SK-N-SH treated with all-trans-retinoic acid at 6 μM for 48 hours (cell line): ENCODE measurements at regions not wholly inside any gene's neighbourhood (a gene's known extent, or its start where the extent isn't known, plus 50 kb on each side); places are given as distances from the start of the nearest gene placed in this dataset.

Experiments
- ATAC-seq: fragments of 200-7000 bp; cut with Tn5 transposase; 3 replicates; pipeline ENCODE4 v1.9.1; 2020; ENCODE audit warnings: mild to moderate bottlenecking, moderate library complexity
- ARNTL ChIP-seq: fragments of 450-650 bp; formaldehyde crosslinking; IDR thresholded peaks from 2 replicates; pipeline ENCODE4 v1.5.0; 2020; ENCODE audit warnings: low read depth, mild to moderate bottlenecking, moderate library complexity, borderline replicate concordance
- BACH2 ChIP-seq: fragments of 250-450 bp; sonication (Bioruptor Pico); IDR thresholded peaks from 2 replicates; pipeline ENCODE4 v1.9.0; 2021; ENCODE audit warnings: mild to moderate bottlenecking, borderline replicate concordance
- CSDC2 ChIP-seq: fragments of 250-450 bp; sonication (Bioruptor Pico); IDR thresholded peaks from 2 replicates; pipeline ENCODE4 v1.5.0; 2020; ENCODE audit warnings: mild to moderate bottlenecking, moderate library complexity
- ESRRG ChIP-seq: fragments of 250-450 bp; sonication (Bioruptor Pico); IDR thresholded peaks from 2 replicates; pipeline ENCODE4 v1.6.1; 2021; ENCODE audit warnings: mild to moderate bottlenecking
- ISL1 ChIP-seq: fragments of 250-450 bp; sonication (Bioruptor Pico); IDR thresholded peaks from 2 replicates; pipeline ENCODE4 v2.1.2; 2022; ENCODE audit warnings: mild to moderate bottlenecking, moderate library complexity
- PPARA ChIP-seq: fragments of 250-450 bp; sonication (Bioruptor Pico); IDR thresholded peaks from 2 replicates; pipeline ENCODE4 v1.5.0; 2020; ENCODE audit warnings: mild to moderate bottlenecking, borderline replicate concordance
- RARB ChIP-seq: fragments of 250-450 bp; sonication (Bioruptor Pico); IDR thresholded peaks from 2 replicates; pipeline ENCODE4 v1.8.0; 2021; ENCODE audit warnings: mild to moderate bottlenecking, moderate library complexity
- SNAI2 ChIP-seq: fragments of 250-450 bp; sonication (Bioruptor Pico); IDR thresholded peaks from 2 replicates; pipeline ENCODE4 v1.5.0; 2020; ENCODE audit warnings: mild to moderate bottlenecking, moderate library complexity
- TOX ChIP-seq: fragments of 250-450 bp; sonication (Bioruptor Pico); IDR thresholded peaks from 2 replicates; pipeline ENCODE4 v1.8.0; 2021; ENCODE audit warnings: mild to moderate bottlenecking, moderate library complexity, borderline replicate concordance
- ZC3H10 ChIP-seq: fragments of 250-450 bp; sonication (Bioruptor Pico); IDR thresholded peaks from 2 replicates; pipeline ENCODE4 v1.5.1; 2021; ENCODE audit warnings: mild to moderate bottlenecking, moderate library complexity
- ZFP3 ChIP-seq: fragments of 250-450 bp; sonication (Bioruptor Pico); IDR thresholded peaks from 2 replicates; pipeline ENCODE4 v1.5.0; 2020; ENCODE audit warnings: mild to moderate bottlenecking, moderate library complexity
- ZNF565 ChIP-seq: fragments of 450-650 bp; formaldehyde crosslinking; conservative IDR thresholded peaks from 2 replicates; pipeline ENCODE4 v1.5.0; 2020; ENCODE audit warnings: low read depth, mild to moderate bottlenecking, moderate library complexity
- ZNF70 ChIP-seq: fragments of 450-650 bp; formaldehyde crosslinking; IDR thresholded peaks from 2 replicates; pipeline ENCODE4 v1.5.0; 2020; ENCODE audit warnings: mild to moderate bottlenecking, moderate library complexity
- ZNF8 ChIP-seq: fragments of 450-650 bp; formaldehyde crosslinking; IDR thresholded peaks from 2 replicates; pipeline ENCODE4 v1.5.0; 2020; ENCODE audit warnings: mild to moderate bottlenecking, moderate library complexity
- TF ChIP-seq, protein P1 (sequence below): fragments of 250-450 bp; sonication (Bioruptor Pico); IDR thresholded peaks from 2 replicates; pipeline ENCODE4 v1.5.1; 2020; ENCODE audit warnings: low read depth, mild to moderate bottlenecking, moderate library complexity
- TF ChIP-seq, protein P2 (sequence below): fragments of 250-450 bp; sonication (Bioruptor Pico); IDR thresholded peaks from 2 replicates; pipeline ENCODE4 v1.8.0; 2021; ENCODE audit warnings: low read depth, mild to moderate bottlenecking, moderate library complexity, borderline replicate concordance
- TF ChIP-seq, protein P3 (sequence below): fragments of 250-450 bp; sonication (Bioruptor Pico); IDR thresholded peaks from 2 replicates; pipeline ENCODE4 v1.5.1; 2021; ENCODE audit warnings: mild to moderate bottlenecking, moderate library complexity
- TF ChIP-seq, protein P4 (sequence below): fragments of 250-450 bp; sonication (Bioruptor Pico); IDR thresholded peaks from 2 replicates; pipeline ENCODE4 v1.5.0; 2020; ENCODE audit warnings: mild to moderate bottlenecking, moderate library complexity
- TF ChIP-seq, protein P5 (sequence below): fragments of 250-450 bp; sonication (Bioruptor Pico); IDR thresholded peaks from 2 replicates; pipeline ENCODE4 v1.8.0; 2020; ENCODE audit warnings: mild to moderate bottlenecking, moderate library complexity, borderline replicate concordance

DNA sequence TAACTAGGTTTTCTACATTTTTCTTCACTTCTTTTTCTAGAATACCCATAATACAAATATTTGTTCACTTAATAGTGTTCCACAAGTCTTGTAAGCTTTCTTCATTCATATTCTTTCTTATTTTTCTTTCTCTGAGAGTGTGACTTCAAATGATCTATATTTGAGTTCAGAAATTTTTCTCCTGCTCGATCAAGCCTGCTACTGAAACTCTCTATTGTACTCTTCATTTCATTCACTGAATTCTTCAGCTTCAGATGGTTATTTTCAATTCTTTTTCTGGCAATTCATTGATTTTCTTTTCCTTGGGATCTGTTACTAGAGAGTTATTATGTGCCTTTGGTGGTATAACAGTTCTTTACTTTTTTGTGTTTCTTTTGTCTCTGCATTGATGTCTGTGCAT is 82.5 kb upstream of the CAMK1G start:
- ATAC-seq = no peak
- TF ChIP-seq, protein P1, sequence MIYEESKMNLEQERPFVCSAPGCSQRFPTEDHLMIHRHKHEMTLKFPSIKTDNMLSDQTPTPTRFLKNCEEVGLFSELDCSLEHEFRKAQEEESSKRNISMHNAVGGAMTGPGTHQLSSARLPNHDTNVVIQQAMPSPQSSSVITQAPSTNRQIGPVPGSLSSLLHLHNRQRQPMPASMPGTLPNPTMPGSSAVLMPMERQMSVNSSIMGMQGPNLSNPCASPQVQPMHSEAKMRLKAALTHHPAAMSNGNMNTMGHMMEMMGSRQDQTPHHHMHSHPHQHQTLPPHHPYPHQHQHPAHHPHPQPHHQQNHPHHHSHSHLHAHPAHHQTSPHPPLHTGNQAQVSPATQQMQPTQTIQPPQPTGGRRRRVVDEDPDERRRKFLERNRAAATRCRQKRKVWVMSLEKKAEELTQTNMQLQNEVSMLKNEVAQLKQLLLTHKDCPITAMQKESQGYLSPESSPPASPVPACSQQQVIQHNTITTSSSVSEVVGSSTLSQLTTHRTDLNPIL = no peak
- TF ChIP-seq ARNTL (CRISPR knock-in tag) = no peak
- TF ChIP-seq, all 23 proteins: peak for 0

DNA sequence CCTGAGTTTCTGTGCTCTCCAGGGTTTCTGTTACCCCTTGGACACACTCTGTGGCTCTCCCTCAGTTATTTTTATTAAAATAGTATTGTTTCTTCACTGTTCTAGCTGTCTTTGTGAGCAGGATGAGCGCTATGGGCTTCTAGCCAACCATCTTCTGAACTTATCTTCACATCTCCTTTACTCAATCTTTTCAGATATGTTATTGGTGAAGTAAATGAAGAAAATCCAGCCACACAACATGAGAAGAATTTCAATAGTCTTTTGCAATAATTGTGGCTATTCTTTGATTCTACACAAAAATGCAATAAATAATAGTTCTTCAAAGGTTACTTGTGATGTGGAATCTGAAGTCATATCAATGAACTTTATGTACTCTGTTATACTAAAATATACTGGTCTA is 80.3 kb upstream of the CAMK1G start:
- ATAC-seq = no peak
- TF ChIP-seq RARB (CRISPR knock-in tag) = no peak
- TF ChIP-seq, protein P2, sequence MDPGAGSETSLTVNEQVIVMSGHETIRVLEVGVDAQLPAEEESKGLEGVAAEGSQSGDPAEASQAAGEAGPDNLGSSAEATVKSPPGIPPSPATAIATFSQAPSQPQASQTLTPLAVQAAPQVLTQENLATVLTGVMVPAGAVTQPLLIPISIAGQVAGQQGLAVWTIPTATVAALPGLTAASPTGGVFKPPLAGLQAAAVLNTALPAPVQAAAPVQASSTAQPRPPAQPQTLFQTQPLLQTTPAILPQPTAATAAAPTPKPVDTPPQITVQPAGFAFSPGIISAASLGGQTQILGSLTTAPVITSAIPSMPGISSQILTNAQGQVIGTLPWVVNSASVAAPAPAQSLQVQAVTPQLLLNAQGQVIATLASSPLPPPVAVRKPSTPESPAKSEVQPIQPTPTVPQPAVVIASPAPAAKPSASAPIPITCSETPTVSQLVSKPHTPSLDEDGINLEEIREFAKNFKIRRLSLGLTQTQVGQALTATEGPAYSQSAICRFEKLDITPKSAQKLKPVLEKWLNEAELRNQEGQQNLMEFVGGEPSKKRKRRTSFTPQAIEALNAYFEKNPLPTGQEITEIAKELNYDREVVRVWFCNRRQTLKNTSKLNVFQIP (CRISPR knock-in tag) = no peak
- no peak for TF ChIP-seq CSDC2 (CRISPR knock-in tag)
- no peak for TF ChIP-seq ARNTL (CRISPR knock-in tag)
- TF ChIP-seq ZNF8 (CRISPR knock-in tag) = no peak
- no peak for TF ChIP-seq ZC3H10 (CRISPR knock-in tag)
- TF ChIP-seq BACH2 (CRISPR knock-in tag) = no peak
- no peak for TF ChIP-seq ESRRG (CRISPR knock-in tag)
- no peak for TF ChIP-seq ZNF70
- no peak for TF ChIP-seq PPARA
- TF ChIP-seq SNAI2 = no peak
- TF ChIP-seq TOX (CRISPR knock-in tag) = no peak
- TF ChIP-seq ISL1 = no peak

DNA sequence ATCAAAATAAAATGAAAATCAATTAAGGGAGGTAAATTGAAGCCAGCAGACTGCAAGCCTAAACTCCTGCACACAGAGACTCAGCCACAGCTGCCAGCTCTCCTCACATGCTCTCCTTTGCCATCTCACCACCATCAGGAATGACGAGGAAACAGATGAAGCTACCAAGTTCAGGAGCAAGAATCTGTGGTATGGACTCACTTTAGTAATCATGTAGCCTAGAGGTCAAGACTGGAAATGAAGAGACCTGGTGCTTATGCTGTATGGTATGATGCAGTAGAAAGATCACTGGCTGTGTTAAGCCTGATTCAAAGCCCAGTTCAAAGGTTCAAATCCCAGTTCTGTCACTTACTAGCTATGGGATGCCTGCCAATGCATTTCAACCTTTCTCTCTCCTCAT is 78.9 kb upstream of the CAMK1G start:
- TF ChIP-seq ESRRG (CRISPR knock-in tag) (no peak), ZNF8 (CRISPR knock-in tag) (no peak), ZC3H10 (CRISPR knock-in tag) (no peak), ZFP3 (CRISPR knock-in tag) (no peak), ISL1 (no peak), ZNF565 (CRISPR knock-in tag) (no peak), RARB (CRISPR knock-in tag) (no peak), TOX (CRISPR knock-in tag) (no peak), CSDC2 (CRISPR knock-in tag) (no peak)
- TF ChIP-seq, protein P3, sequence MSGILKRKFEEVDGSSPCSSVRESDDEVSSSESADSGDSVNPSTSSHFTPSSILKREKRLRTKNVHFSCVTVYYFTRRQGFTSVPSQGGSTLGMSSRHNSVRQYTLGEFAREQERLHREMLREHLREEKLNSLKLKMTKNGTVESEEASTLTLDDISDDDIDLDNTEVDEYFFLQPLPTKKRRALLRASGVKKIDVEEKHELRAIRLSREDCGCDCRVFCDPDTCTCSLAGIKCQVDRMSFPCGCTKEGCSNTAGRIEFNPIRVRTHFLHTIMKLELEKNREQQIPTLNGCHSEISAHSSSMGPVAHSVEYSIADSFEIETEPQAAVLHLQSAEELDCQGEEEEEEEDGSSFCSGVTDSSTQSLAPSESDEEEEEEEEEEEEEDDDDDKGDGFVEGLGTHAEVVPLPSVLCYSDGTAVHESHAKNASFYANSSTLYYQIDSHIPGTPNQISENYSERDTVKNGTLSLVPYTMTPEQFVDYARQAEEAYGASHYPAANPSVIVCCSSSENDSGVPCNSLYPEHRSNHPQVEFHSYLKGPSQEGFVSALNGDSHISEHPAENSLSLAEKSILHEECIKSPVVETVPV (CRISPR knock-in tag) = no peak
- TF ChIP-seq, protein P4, sequence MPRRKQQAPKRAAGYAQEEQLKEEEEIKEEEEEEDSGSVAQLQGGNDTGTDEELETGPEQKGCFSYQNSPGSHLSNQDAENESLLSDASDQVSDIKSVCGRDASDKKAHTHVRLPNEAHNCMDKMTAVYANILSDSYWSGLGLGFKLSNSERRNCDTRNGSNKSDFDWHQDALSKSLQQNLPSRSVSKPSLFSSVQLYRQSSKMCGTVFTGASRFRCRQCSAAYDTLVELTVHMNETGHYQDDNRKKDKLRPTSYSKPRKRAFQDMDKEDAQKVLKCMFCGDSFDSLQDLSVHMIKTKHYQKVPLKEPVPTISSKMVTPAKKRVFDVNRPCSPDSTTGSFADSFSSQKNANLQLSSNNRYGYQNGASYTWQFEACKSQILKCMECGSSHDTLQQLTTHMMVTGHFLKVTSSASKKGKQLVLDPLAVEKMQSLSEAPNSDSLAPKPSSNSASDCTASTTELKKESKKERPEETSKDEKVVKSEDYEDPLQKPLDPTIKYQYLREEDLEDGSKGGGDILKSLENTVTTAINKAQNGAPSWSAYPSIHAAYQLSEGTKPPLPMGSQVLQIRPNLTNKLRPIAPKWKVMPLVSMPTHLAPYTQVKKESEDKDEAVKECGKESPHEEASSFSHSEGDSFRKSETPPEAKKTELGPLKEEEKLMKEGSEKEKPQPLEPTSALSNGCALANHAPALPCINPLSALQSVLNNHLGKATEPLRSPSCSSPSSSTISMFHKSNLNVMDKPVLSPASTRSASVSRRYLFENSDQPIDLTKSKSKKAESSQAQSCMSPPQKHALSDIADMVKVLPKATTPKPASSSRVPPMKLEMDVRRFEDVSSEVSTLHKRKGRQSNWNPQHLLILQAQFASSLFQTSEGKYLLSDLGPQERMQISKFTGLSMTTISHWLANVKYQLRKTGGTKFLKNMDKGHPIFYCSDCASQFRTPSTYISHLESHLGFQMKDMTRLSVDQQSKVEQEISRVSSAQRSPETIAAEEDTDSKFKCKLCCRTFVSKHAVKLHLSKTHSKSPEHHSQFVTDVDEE (CRISPR knock-in tag) = no peak
- TF ChIP-seq, all 23 proteins: peak for 0
- ATAC-seq = no peak

DNA sequence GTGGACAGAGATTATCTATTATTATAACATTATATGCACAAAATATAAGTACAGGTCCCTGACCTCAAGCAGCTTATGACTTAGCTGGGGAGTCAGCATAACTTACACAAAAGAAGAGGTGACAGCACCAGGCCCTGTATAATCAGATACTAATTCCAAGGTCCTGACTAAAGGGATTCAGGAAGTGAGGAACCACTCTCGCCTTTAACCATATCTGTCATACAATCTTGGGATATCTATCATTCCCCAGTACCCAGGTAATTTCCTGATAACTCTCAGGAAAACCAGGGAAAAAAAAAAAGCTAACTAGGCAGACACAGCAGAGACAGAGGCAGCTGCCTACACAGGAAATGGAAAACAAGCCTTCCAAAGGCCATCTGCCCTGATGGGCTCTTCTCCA is 78.5 kb upstream of the CAMK1G start:
- ATAC-seq = peak; percentile 71
- TF ChIP-seq ZNF8 (CRISPR knock-in tag) (no peak), PPARA (no peak), RARB (CRISPR knock-in tag) (no peak), BACH2 (CRISPR knock-in tag) (no peak), CSDC2 (CRISPR knock-in tag) (no peak), ZFP3 (CRISPR knock-in tag) (no peak), ZC3H10 (CRISPR knock-in tag) (no peak)
- TF ChIP-seq, protein P3 (CRISPR knock-in tag) = no peak
- TF ChIP-seq, protein P5, sequence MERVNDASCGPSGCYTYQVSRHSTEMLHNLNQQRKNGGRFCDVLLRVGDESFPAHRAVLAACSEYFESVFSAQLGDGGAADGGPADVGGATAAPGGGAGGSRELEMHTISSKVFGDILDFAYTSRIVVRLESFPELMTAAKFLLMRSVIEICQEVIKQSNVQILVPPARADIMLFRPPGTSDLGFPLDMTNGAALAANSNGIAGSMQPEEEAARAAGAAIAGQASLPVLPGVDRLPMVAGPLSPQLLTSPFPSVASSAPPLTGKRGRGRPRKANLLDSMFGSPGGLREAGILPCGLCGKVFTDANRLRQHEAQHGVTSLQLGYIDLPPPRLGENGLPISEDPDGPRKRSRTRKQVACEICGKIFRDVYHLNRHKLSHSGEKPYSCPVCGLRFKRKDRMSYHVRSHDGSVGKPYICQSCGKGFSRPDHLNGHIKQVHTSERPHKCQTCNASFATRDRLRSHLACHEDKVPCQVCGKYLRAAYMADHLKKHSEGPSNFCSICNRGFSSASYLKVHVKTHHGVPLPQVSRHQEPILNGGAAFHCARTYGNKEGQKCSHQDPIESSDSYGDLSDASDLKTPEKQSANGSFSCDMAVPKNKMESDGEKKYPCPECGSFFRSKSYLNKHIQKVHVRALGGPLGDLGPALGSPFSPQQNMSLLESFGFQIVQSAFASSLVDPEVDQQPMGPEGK = no peak
- TF ChIP-seq, protein P4 (CRISPR knock-in tag) = no peak
